ENCODE measurements at regions not wholly inside any gene's neighbourhood (a gene's known extent, or its start where the extent isn't known, plus 50 kb on each side); places are given as distances from the start of the nearest gene placed in this dataset.

DNA sequence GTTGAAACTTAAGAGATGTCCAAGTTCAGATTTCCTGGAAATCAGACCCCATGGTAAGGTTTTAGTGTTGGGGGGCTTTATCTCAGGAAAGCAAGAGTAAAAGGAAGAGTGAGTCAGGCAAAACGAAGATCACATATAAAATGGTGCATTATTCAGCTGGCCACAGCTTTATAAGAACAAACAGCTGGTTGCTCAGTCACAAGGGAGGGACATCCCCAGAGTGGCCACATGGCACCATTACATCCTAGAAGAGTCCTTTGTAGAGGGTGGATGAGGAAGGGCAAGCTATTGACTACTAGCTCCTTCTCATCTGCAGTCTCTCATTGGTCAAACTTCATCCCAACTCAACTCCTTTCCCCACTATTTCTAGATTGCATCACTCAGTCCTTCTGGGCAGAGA, 68.3 kb upstream of the COL8A1 start:
- Histone ChIP-seq H3K27me3 (ENCODE audit: insufficient read depth, low read length, poor library complexity) (no peaks in the 10 kb centered on the region), H3K9ac (ENCODE audit: low read length) (no peak overlapping the region), H2AK5ac (ENCODE audit: low read length) (no peak overlapping the region), H3K79me2 (ENCODE audit: control insufficient read depth, insufficient read depth, low read length) (no peaks in the 10 kb centered on the region), H3K18ac (ENCODE audit: low read length) (no peak overlapping the region), H2BK120ac (ENCODE audit: low read depth, low read length) (no peak overlapping the region), H2BK15ac (replicated peaks; ENCODE audit: low read depth) (no peak overlapping the region), H4K5ac (ENCODE audit: low read length) (no peak overlapping the region), H3K4me3 (ENCODE audit: low read length) (no peak overlapping the region), H3K4me2 (ENCODE audit: low read length) (no peak overlapping the region), H4K8ac (ENCODE audit: low read depth, low read length) (no peak overlapping the region), H3K36me3 (ENCODE audit: control insufficient read depth, insufficient read depth, low read length) (no peaks in the 10 kb centered on the region), H3K27ac (ENCODE audit: low read depth, low read length) (no peak overlapping the region), H3K79me1 (ENCODE audit: low read length) (no peaks in the 10 kb centered on the region), H3K4me1 (ENCODE audit: control insufficient read depth, low read depth, low read length) (no peaks in the 10 kb centered on the region), H3K4ac (ENCODE audit: low read depth, low read length) (no peak overlapping the region), H2BK5ac (ENCODE audit: low read length) (no peak overlapping the region), H3K56ac (ENCODE audit: low read length) (no peak overlapping the region), H3K23ac (ENCODE audit: low read length) (no peak overlapping the region)
- WGBS (ENCODE audit: extremely low coverage, insufficient coverage, low lambda C conversion rate) = no CpG with 5 or more reads among the region's 1 CpG
- no peak for DNase-seq

DNA sequence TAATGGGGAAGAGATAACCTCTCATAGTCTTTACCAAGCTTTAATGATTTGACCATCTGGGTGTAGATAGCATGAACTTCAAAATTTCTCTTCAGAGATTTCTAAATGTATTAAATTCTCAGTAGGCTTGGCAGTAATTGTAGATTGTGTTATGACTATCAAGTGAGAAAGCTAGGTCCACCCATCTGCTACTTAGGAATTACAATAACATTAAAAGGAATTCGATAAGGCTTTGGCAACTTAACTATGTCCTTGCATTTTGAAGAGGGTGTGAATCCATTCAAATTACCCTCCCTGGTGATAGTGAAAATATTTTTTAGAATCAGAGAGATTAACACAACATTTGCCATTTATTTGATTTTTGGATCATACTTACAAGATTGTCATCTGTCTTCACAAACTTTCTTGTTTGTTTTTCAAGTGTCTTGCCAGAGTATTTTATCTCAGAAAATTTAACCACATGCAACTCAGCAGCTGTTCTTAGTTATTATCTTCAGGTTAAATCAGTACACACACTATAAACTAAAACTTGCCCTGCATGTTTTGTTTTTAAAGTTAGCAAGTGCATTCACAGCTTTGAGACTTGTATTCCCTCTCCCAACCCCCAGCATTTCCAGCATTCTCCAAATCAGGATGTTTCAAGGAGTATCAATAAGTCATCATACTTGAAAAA, 69.6 kb upstream of the COL8A1 start:
- H3K4me2 ChIP-seq (ENCODE audit: low read length) = no peak overlapping the region
- H2BK15ac ChIP-seq (replicated peaks; ENCODE audit: low read depth) = no peak overlapping the region
- H3K9ac ChIP-seq (ENCODE audit: low read length) = no peak overlapping the region
- WGBS (ENCODE audit: extremely low coverage, insufficient coverage, low lambda C conversion rate) = no CpG with 5 or more reads among the region's 1 CpG
- H2AK5ac ChIP-seq (ENCODE audit: low read length) = no peak overlapping the region
- no peak overlapping the region for H3K56ac ChIP-seq (ENCODE audit: low read length)
- H3K18ac ChIP-seq (ENCODE audit: low read length) = no peak overlapping the region
- H3K36me3 ChIP-seq (ENCODE audit: control insufficient read depth, insufficient read depth, low read length) = no peaks in the 10 kb centered on the region
- no peaks in the 10 kb centered on the region for H3K79me1 ChIP-seq (ENCODE audit: low read length)
- no peak overlapping the region for H3K4me3 ChIP-seq (ENCODE audit: low read length)
- no peak overlapping the region for H3K23ac ChIP-seq (ENCODE audit: low read length)
- H4K8ac ChIP-seq (ENCODE audit: low read depth, low read length) = no peak overlapping the region
- no peaks in the 10 kb centered on the region for H3K27me3 ChIP-seq (ENCODE audit: insufficient read depth, low read length, poor library complexity)
- H3K4ac ChIP-seq (ENCODE audit: low read depth, low read length) = no peak overlapping the region
- no peak for DNase-seq
- H4K5ac ChIP-seq (ENCODE audit: low read length) = no peak overlapping the region
- no peak overlapping the region for H2BK5ac ChIP-seq (ENCODE audit: low read length)
- H3K27ac ChIP-seq (ENCODE audit: low read depth, low read length) = no peak overlapping the region
- no peaks in the 10 kb centered on the region for H3K79me2 ChIP-seq (ENCODE audit: control insufficient read depth, insufficient read depth, low read length)
- H3K4me1 ChIP-seq (ENCODE audit: control insufficient read depth, low read depth, low read length) = no peaks in the 10 kb centered on the region
- H2BK120ac ChIP-seq (ENCODE audit: low read depth, low read length) = no peak overlapping the region

DNA sequence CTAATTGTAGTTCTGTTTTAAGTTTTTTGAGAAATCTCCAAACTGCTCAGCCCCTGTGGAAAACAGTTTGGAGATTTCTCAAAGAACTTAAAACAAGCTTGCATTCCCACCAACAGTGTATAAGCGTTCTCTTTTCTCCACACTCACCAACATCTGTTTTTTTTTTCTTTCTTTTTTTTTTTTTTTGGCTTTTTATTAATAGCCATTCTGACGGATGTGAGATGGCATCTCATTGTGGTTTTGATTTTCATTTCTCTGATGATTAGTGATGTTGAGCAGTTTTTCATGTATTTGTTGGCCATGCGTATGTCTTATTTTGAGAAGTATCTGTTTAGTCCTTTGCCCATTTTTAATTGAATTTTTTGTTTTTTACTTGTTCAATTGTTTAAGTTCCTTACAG, 73.1 kb upstream of the COL8A1 start:
- Histone ChIP-seq H3K4ac (ENCODE audit: low read depth, low read length) (no peak overlapping the region), H3K27me3 (ENCODE audit: insufficient read depth, low read length, poor library complexity) (no peaks in the 10 kb centered on the region), H2BK15ac (replicated peaks; ENCODE audit: low read depth) (no peak overlapping the region), H3K27ac (ENCODE audit: low read depth, low read length) (no peak overlapping the region), H4K5ac (ENCODE audit: low read length) (no peak overlapping the region), H3K36me3 (ENCODE audit: control insufficient read depth, insufficient read depth, low read length) (no peaks in the 10 kb centered on the region), H3K9ac (ENCODE audit: low read length) (no peak overlapping the region), H2BK5ac (ENCODE audit: low read length) (no peak overlapping the region), H4K8ac (ENCODE audit: low read depth, low read length) (no peak overlapping the region), H3K4me2 (ENCODE audit: low read length) (no peak overlapping the region), H3K4me1 (ENCODE audit: control insufficient read depth, low read depth, low read length) (no peaks in the 10 kb centered on the region), H3K23ac (ENCODE audit: low read length) (no peak overlapping the region), H3K56ac (ENCODE audit: low read length) (no peak overlapping the region), H3K79me1 (ENCODE audit: low read length) (no peaks in the 10 kb centered on the region), H3K4me3 (ENCODE audit: low read length) (no peak overlapping the region), H2AK5ac (ENCODE audit: low read length) (no peak overlapping the region), H2BK120ac (ENCODE audit: low read depth, low read length) (no peak overlapping the region), H3K79me2 (ENCODE audit: control insufficient read depth, insufficient read depth, low read length) (no peaks in the 10 kb centered on the region), H3K18ac (ENCODE audit: low read length) (no peak overlapping the region)
- no peak for DNase-seq
- WGBS (ENCODE audit: extremely low coverage, insufficient coverage, low lambda C conversion rate) = no CpG with 5 or more reads among the region's 3 CpGs

DNA sequence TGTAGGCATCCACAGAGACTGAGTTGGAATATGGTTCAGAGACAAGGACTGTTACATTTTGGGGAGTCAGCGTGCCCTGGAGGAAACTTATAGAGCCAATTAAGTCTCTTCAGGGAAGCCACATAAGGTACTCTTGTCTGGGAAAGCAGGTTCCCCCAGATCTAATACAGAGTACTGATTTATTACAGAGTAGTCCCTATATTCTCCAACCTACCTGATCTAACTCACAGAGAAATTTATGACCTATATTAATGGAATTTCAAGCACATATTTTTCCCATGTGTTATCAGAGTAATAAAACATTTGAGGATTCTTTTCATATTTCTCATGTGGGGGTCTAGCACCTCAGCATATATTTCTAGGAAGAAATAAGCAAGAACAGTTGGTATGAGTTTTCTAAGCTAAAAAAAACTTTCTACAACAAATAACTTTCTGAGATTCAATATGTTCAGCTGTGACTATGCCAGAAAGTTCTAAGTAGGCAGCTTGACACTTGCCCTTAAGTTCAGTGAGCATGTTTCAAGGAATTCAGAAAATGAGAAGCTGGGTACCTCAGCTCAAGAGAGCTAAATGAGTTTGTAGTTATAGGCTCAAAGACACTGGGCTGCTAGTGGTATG, 75.3 kb upstream of the COL8A1 start:
- H3K18ac ChIP-seq (ENCODE audit: low read length) = no peak overlapping the region
- no peaks in the 10 kb centered on the region for H3K4me1 ChIP-seq (ENCODE audit: control insufficient read depth, low read depth, low read length)
- no CpG with 5 or more reads among the region's 1 CpG for WGBS (ENCODE audit: extremely low coverage, insufficient coverage, low lambda C conversion rate)
- no peaks in the 10 kb centered on the region for H3K27me3 ChIP-seq (ENCODE audit: insufficient read depth, low read length, poor library complexity)
- H3K9ac ChIP-seq (ENCODE audit: low read length) = no peak overlapping the region
- no peak for DNase-seq
- no peaks in the 10 kb centered on the region for H3K36me3 ChIP-seq (ENCODE audit: control insufficient read depth, insufficient read depth, low read length)
- H2AK5ac ChIP-seq (ENCODE audit: low read length) = no peak overlapping the region
- H3K4ac ChIP-seq (ENCODE audit: low read depth, low read length) = no peak overlapping the region
- H3K4me2 ChIP-seq (ENCODE audit: low read length) = no peak overlapping the region
- no peaks in the 10 kb centered on the region for H3K79me2 ChIP-seq (ENCODE audit: control insufficient read depth, insufficient read depth, low read length)
- no peak overlapping the region for H3K56ac ChIP-seq (ENCODE audit: low read length)
- H2BK15ac ChIP-seq (replicated peaks; ENCODE audit: low read depth) = no peak overlapping the region
- no peak overlapping the region for H4K5ac ChIP-seq (ENCODE audit: low read length)
- H2BK120ac ChIP-seq (ENCODE audit: low read depth, low read length) = no peak overlapping the region
- H3K79me1 ChIP-seq (ENCODE audit: low read length) = no peaks in the 10 kb centered on the region
- no peak overlapping the region for H4K8ac ChIP-seq (ENCODE audit: low read depth, low read length)
- no peak overlapping the region for H3K23ac ChIP-seq (ENCODE audit: low read length)
- no peak overlapping the region for H3K27ac ChIP-seq (ENCODE audit: low read depth, low read length)
- no peak overlapping the region for H3K4me3 ChIP-seq (ENCODE audit: low read length)
- no peak overlapping the region for H2BK5ac ChIP-seq (ENCODE audit: low read length)

DNA sequence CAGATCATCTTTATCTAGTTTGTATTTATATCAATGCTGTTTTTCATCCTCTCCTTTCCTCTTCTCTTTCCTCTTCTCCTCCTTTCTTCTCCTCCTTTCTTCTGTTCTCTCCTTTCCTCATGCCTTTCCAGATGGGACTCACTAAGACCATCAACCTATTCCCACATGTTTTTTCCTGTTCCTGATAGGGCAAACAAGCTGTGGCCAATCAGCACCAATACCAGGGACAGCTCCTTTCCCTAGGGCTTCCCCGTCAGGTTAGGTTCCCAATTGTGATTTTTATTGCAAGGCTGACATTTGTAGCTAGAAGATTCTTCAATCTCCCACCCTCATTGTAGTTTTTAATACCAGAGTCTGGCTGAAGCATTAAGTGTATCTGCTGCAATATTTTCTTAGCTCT, 76.3 kb upstream of the COL8A1 start:
- no peak overlapping the region for H2BK120ac ChIP-seq (ENCODE audit: low read depth, low read length)
- no peaks in the 10 kb centered on the region for H3K27me3 ChIP-seq (ENCODE audit: insufficient read depth, low read length, poor library complexity)
- no peaks in the 10 kb centered on the region for H3K36me3 ChIP-seq (ENCODE audit: control insufficient read depth, insufficient read depth, low read length)
- H3K4me2 ChIP-seq (ENCODE audit: low read length) = no peak overlapping the region
- no peak overlapping the region for H3K4ac ChIP-seq (ENCODE audit: low read depth, low read length)
- no peak overlapping the region for H4K5ac ChIP-seq (ENCODE audit: low read length)
- no peak overlapping the region for H3K56ac ChIP-seq (ENCODE audit: low read length)
- H2AK5ac ChIP-seq (ENCODE audit: low read length) = no peak overlapping the region
- H3K4me3 ChIP-seq (ENCODE audit: low read length) = no peak overlapping the region
- DNase-seq = peak; percentile 57
- no CpG with 5 or more reads among the region's 1 CpG for WGBS (ENCODE audit: extremely low coverage, insufficient coverage, low lambda C conversion rate)
- no peak overlapping the region for H3K18ac ChIP-seq (ENCODE audit: low read length)
- H2BK15ac ChIP-seq (replicated peaks; ENCODE audit: low read depth) = no peak overlapping the region
- no peak overlapping the region for H4K8ac ChIP-seq (ENCODE audit: low read depth, low read length)
- H2BK5ac ChIP-seq (ENCODE audit: low read length) = no peak overlapping the region
- H3K23ac ChIP-seq (ENCODE audit: low read length) = no peak overlapping the region
- H3K4me1 ChIP-seq (ENCODE audit: control insufficient read depth, low read depth, low read length) = no peaks in the 10 kb centered on the region
- H3K9ac ChIP-seq (ENCODE audit: low read length) = no peak overlapping the region
- no peaks in the 10 kb centered on the region for H3K79me1 ChIP-seq (ENCODE audit: low read length)
- H3K79me2 ChIP-seq (ENCODE audit: control insufficient read depth, insufficient read depth, low read length) = no peaks in the 10 kb centered on the region
- no peak overlapping the region for H3K27ac ChIP-seq (ENCODE audit: low read depth, low read length)

DNA sequence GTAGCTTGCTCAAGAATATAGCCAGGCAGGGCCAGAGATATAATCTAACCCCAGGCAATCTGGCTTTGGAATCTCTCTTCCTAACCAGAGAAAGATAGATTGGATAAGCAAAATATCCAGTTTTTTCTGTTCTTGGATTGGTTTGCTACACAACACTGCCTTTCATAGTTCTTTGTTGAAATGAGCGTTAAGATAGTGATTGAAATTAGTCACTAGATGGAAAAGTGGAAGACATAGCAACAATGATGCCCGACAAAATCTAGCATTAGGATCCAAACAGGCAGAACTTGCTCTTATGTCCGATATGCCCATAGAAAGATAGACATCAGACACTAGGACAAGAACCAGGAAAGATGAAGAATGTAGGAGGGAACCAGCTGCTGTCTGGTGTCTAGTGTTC, 77.3 kb upstream of the COL8A1 start:
- no peak overlapping the region for H3K18ac ChIP-seq (ENCODE audit: low read length)
- H3K4me1 ChIP-seq (ENCODE audit: control insufficient read depth, low read depth, low read length) = no peaks in the 10 kb centered on the region
- no CpG with 5 or more reads among the region's 3 CpGs for WGBS (ENCODE audit: extremely low coverage, insufficient coverage, low lambda C conversion rate)
- H3K36me3 ChIP-seq (ENCODE audit: control insufficient read depth, insufficient read depth, low read length) = no peaks in the 10 kb centered on the region
- no peak overlapping the region for H3K4me2 ChIP-seq (ENCODE audit: low read length)
- H3K4me3 ChIP-seq (ENCODE audit: low read length) = no peak overlapping the region
- H3K79me1 ChIP-seq (ENCODE audit: low read length) = no peaks in the 10 kb centered on the region
- no peak for DNase-seq
- H3K9ac ChIP-seq (ENCODE audit: low read length) = no peak overlapping the region
- H2AK5ac ChIP-seq (ENCODE audit: low read length) = no peak overlapping the region
- H4K8ac ChIP-seq (ENCODE audit: low read depth, low read length) = no peak overlapping the region
- H2BK15ac ChIP-seq (replicated peaks; ENCODE audit: low read depth) = no peak overlapping the region
- no peak overlapping the region for H4K5ac ChIP-seq (ENCODE audit: low read length)
- H3K79me2 ChIP-seq (ENCODE audit: control insufficient read depth, insufficient read depth, low read length) = no peaks in the 10 kb centered on the region
- no peak overlapping the region for H3K23ac ChIP-seq (ENCODE audit: low read length)
- no peak overlapping the region for H3K27ac ChIP-seq (ENCODE audit: low read depth, low read length)
- H2BK5ac ChIP-seq (ENCODE audit: low read length) = no peak overlapping the region
- H3K56ac ChIP-seq (ENCODE audit: low read length) = no peak overlapping the region
- H2BK120ac ChIP-seq (ENCODE audit: low read depth, low read length) = no peak overlapping the region
- no peaks in the 10 kb centered on the region for H3K27me3 ChIP-seq (ENCODE audit: insufficient read depth, low read length, poor library complexity)
- no peak overlapping the region for H3K4ac ChIP-seq (ENCODE audit: low read depth, low read length)
